Posterior cingulate gyrus (tissue), 11 donors: ENCODE measurements at regions not wholly inside any gene's neighbourhood (a gene's known extent, or its start where the extent isn't known, plus 50 kb on each side); places are given as distances from the start of the nearest gene placed in this dataset.
A peak's percentile ranks its signal among the peaks of the same experiment; 100 is the strongest.
"Not testable (repeated sequence)": the region's sequence is repeated elsewhere in the genome, so short reads cannot be mapped to it uniquely, and the experiment has no call there.

ENCODE experiments used
- DNase-seq, 10 donors: peaks; one replicate each; pipeline versions ENCODE4 v3.0.0 to v3.0.0-alpha.2; 2020 to 2021; ENCODE audit warnings: mixed read lengths in 3 of 10
- intact Hi-C: fragments of 100-400 bp; cut with DNase I; formaldehyde crosslinking; loops from one replicate; pipeline ENCODE4 v1.15.1; 2023

- DNase-seq, result no peak
- intact Hi-C loops, result no loop called here
These were observed 418.2 kb upstream of the ZEB2 start for GRCh38 chr2:144937910-144938709.

- no peak for DNase-seq
- intact Hi-C loops, result no loop called here
These were observed 417.1 kb upstream of the ZEB2 start for GRCh38 chr2:144937066-144937465.

DNA sequence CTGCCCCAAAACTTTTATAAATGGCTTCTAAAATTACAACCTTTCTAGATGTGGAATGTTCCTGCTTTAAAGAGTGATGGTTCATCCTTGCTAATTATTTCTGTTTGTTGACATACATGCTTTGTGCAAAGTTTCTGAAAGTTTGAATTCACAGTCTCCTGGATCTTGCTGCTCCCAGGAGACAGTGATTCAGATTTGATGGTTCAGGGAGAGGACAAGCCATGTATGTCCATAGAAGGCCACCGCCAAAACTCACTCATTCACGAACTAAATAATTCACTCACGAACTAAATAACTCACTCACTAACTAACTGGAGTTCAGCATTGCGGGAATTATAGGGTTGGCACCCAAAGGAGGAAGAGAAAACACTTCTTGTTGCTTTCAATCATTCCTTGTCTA is 416.5 kb upstream of the ZEB2 start:
- intact Hi-C loops, result no loop called here

GRCh38 chr2:144935736-144936135 is 415.8 kb upstream of the ZEB2 start:
- intact Hi-C loops, result no loop called here
- no peak for DNase-seq

More for the DNA sequence above, 416.5 kb upstream of the ZEB2 start:
- DNase-seq, result no peak

- intact Hi-C loops, result no loop called here
- no peak for DNase-seq
These were observed 415.3 kb upstream of the ZEB2 start for GRCh38 chr2:144935191-144935590.

DNA sequence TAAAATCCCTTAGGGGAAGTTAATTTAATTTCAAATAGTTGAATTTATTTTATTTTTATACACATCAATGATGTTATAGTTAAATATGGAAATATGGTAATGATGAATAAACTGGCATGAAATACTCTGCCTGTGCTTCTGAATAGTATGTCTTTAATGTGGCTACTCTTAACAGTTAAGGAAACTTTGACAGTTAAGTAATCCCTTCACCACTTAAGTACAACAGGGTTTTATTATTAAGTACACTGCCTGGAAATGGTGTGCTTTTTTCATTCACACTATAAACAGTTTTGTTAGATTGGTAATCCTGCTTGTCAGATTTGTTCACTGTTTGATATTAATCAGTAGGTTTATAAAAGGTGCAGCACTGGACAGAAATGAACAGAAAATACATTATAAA is 412.0 kb upstream of the ZEB2 start:
- DNase-seq, result no peak
- intact Hi-C loops, result no loop called here

GRCh38 chr2:144931480-144931879 is 411.6 kb upstream of the ZEB2 start:
- no peak for DNase-seq
- intact Hi-C loops, result no loop called here

- intact Hi-C loops, result no loop called here
- DNase-seq, result no peak
These were observed 407.5 kb upstream of the ZEB2 start for GRCh38 chr2:144927429-144927828.

- DNase-seq, result no peak
- intact Hi-C loops, result loop anchor here (2.0 kb wide), 1 partner anchor 65 kb away; no protein-coding TSS in a partner anchor
These were observed 406.0 kb upstream of the ZEB2 start for GRCh38 chr2:144925886-144926285.

GRCh38 chr2:144924827-144925226 is 404.9 kb upstream of the ZEB2 start:
- intact Hi-C loops, result loop anchor here (2.0 kb wide), 1 partner anchor 64 kb away; no protein-coding TSS in a partner anchor
- DNase-seq, result peak in 1 of 10 donors; percentile 13

DNA sequence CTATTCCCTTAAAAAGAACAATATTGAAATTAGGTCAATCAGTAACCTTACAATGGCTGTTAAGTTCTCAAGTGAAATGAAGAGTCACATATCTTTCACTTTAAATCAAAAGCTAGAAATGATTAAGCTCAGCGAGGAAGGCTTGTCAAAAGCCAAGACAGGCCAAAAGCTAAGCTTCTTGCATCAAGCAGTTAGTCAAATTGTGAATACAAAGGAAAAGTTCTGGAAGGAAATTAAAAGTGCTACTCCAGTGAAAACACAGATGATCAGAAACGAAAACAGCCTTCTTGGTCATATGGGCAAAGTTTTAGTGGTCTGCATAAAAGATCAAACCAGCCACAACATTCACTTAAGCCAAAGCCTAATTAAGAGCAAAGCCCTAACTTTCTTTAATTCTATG is 402.6 kb upstream of the ZEB2 start:
- intact Hi-C loops, result no loop called here
- no peak for DNase-seq

GRCh38 chr2:144920755-144921530 is 401.0 kb upstream of the ZEB2 start:
- intact Hi-C loops, result no loop called here
- no peak for DNase-seq

- intact Hi-C loops, result no loop called here
- no peak for DNase-seq
These were observed 394.9 kb upstream of the ZEB2 start for GRCh38 chr2:144914622-144915318.

DNA sequence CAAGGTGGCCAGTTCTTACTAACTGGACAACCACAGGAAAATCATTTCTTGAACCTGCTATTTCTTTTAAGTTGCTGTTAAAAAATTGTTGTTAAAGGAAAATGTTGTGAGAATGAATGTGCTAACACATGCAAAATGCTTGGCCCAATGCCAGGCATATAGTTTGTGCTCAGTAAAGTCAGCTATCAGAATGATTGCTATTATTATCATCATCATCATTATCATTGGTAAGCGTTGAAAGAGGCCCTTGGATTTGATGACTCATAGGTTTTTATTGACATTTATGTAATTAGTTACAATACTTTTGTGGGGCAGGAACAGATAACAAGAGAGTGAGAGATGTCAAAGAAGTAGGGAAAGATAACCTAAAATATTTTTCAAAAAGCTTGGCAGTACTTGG is 394.2 kb upstream of the ZEB2 start:
- DNase-seq, result no peak
- intact Hi-C loops, result no loop called here

- intact Hi-C loops, result no loop called here
- DNase-seq, result no peak
These were observed 392.3 kb upstream of the ZEB2 start for GRCh38 chr2:144912206-144912605.

DNA sequence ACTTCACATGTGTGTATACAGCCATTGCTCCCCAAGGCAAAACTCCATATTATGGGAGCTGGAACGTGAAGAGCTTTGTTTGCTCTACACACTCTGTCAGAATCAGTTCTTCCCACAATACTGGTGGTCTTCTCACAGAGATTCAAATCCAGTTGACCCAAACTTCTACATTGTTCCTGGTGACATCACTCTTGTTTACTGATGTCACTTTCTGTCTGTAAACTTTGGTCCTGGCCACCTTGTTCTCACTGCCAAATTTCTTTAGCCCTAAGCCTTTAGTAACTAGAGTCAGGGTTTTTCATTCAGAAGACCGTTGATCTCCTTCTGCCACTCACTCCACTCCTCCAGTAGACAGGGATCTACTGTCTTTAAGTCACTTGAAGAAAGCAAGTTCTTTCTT is 386.0 kb upstream of the ZEB2 start:
- DNase-seq, result no peak
- intact Hi-C loops, result no loop called here

GRCh38 chr2:144904612-144905011 is 384.7 kb upstream of the ZEB2 start:
- intact Hi-C loops, result no loop called here
- no peak for DNase-seq

DNA sequence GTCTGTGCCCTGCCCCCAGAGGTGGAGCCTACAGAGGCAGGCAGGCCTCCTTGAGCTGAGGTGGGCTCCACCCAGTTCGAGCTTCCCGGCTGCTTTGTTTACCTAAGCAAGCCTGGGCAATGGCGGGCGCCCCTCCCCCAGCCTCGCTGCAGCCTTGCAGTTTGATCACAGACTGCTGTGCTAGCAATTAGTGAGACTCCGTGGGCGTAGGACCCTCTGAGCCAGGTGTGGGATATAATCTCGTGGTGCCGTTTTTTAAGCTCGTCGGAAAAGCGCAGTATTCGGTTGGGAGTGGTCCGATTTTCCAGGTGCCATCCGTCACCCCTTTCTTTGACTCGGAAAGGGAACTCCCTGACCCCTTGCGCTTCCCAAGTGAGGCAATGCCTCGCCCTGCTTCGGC is 383.1 kb upstream of the ZEB2 start:
- intact Hi-C loops, DNase-seq: not testable (repeated sequence)

GRCh38 chr2:144901386-144901785 is 381.5 kb upstream of the ZEB2 start:
- intact Hi-C loops, DNase-seq: not testable (repeated sequence)

DNA sequence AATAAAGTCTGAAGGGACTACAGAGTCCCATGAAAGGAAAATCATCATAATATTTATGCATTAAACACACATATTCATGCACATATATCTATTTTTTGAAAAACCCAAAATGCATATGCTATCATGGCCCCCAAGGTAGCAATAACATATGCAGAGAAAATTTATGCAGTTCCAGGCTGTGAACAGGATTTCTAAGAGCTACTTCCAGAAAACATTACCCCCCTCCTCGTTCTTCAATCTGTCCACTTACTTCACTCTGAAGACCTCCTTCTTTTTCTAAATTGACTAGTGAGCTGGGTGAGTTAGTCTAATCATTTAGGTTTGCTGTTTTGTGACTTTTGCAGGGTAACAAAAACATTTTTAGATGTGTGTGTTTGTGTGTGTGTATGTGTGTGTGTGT is 376.4 kb upstream of the ZEB2 start:
- intact Hi-C loops, result no loop called here
- no peak for DNase-seq
